GM23248 (cell line): ENCODE measurements at regions not wholly inside any gene's neighbourhood (a gene's known extent, or its start where the extent isn't known, plus 50 kb on each side); places are given as distances from the start of the nearest gene placed in this dataset.

Source experiments
- DNase-seq: peaks from one replicate; pipeline ENCODE4 v3.0.0-alpha.2; 2015
- H2AFZ ChIP-seq: fragments of 200-600 bp; sonication (generic); 2 replicates; pipeline ENCODE4 v1.6.1; 2016; ENCODE audit warnings: antibody characterized with exemption
- H3F3A ChIP-seq: fragments of 200-600 bp; sonication (generic); 2 replicates; pipeline ENCODE4 v1.6.1; 2016; ENCODE audit warnings: mild to moderate bottlenecking, antibody characterized with exemption, mixed run types; ENCODE audit not compliant: insufficient read depth
- H3K27ac ChIP-seq: fragments of 200-600 bp; sonication (generic); 2 replicates; pipeline ENCODE4 v1.5.1; 2016; ENCODE audit warnings: mild to moderate bottlenecking
- H3K27me3 ChIP-seq: fragments of 200-600 bp; sonication (generic); replicated peaks from 2 replicates; pipeline ENCODE4 v1.6.1; 2016; ENCODE audit warnings: mild to moderate bottlenecking; ENCODE audit not compliant: insufficient read depth
- H3K36me3 ChIP-seq: fragments of 200-600 bp; sonication (generic); 2 replicates; pipeline ENCODE4 v1.6.1; 2016; ENCODE audit warnings: low read depth, mild to moderate bottlenecking
- H3K4me1 ChIP-seq: fragments of 200-600 bp; sonication (generic); 2 replicates; pipeline ENCODE4 v1.6.1; 2016; ENCODE audit warnings: mild to moderate bottlenecking; ENCODE audit not compliant: insufficient read depth
- H3K4me2 ChIP-seq: fragments of 200-600 bp; sonication (generic); one replicate; pipeline ENCODE4 v1.6.1; 2016; ENCODE audit warnings: mild to moderate bottlenecking; ENCODE audit not compliant: unreplicated experiment
- H3K4me3 ChIP-seq: fragments of 200-600 bp; sonication (generic); 2 replicates; pipeline ENCODE4 v1.5.1; 2016; ENCODE audit warnings: mild to moderate bottlenecking
- H3K79me2 ChIP-seq: fragments of 200-600 bp; sonication (generic); 2 replicates; pipeline ENCODE4 v1.6.1; 2016; ENCODE audit warnings: mild to moderate bottlenecking; ENCODE audit not compliant: insufficient read depth
- H3K9ac ChIP-seq: fragments of 200-600 bp; sonication (generic); 2 replicates; pipeline ENCODE4 v1.6.1; 2016; ENCODE audit warnings: mild to moderate bottlenecking
- H3K9me2 ChIP-seq: fragments of 200-600 bp; sonication (generic); 2 replicates; pipeline ENCODE4 v1.6.1; 2016; ENCODE audit warnings: mixed run types, mild to moderate bottlenecking, moderate library complexity; ENCODE audit not compliant: insufficient read depth
- H3K9me3 ChIP-seq: fragments of 200-600 bp; sonication (generic); one replicate; pipeline ENCODE4 v1.6.1; 2017; ENCODE audit warnings: low read depth
- H4K20me1 ChIP-seq: fragments of 200-600 bp; sonication (generic); 2 replicates; pipeline ENCODE4 v1.6.0; 2016; ENCODE audit not compliant: insufficient read depth
- EZH2 ChIP-seq: fragments of 200-600 bp; sonication (generic); IDR thresholded peaks from 2 replicates; pipeline ENCODE4 v1.6.1; 2018; ENCODE audit warnings: antibody characterized with exemption, mild to moderate bottlenecking; ENCODE audit not compliant: insufficient read depth, poor library complexity, severe bottlenecking
- EZH2phosphoT487 ChIP-seq: fragments of 200-600 bp; sonication (generic); IDR thresholded peaks from 2 replicates; pipeline ENCODE4 v1.6.1; 2018; ENCODE audit warnings: antibody characterized with exemption, moderate library complexity, mild to moderate bottlenecking, low read depth; ENCODE audit not compliant: insufficient read depth
- WGBS, 2 experiments: methylation state at CpG; one replicate each; pipeline ENCODE4 v1.1.6; 2015 to 2017; ENCODE audit warnings: low lambda C conversion rate in 2 of 2, low coverage in 1 of 2; ENCODE audit errors: missing lambda C conversion rate in 2 of 2; 5-methylcytosine and 5-hydroxymethylcytosine counted together
- in situ Hi-C: fragments of 300-500 bp; cut with MboI; formaldehyde crosslinking; loops from 2 replicates; pipeline ENCODE4 v1.15.0; 2020

- TF ChIP-seq EZH2, result no peak
- TF ChIP-seq EZH2phosphoT487, result no peak
- Histone ChIP-seq H3K4me2 (no peak overlapping the region), H4K20me1 (no peaks in the 10 kb centered on the region), H3K36me3 (no peaks in the 10 kb centered on the region), H3K4me3 (no peak overlapping the region), H3K27me3 (0 out of 2 replicates have a peak, but pooled peaks cover 8% of the 10 kb centered on the region), H3K27ac (no peak overlapping the region), H3K79me2 (no peaks in the 10 kb centered on the region), H2AFZ (no peak overlapping the region), H3K9me3 (no peaks in the 10 kb centered on the region), H3K9ac (no peak overlapping the region), H3F3A (no peaks in the 10 kb centered on the region), H3K9me2 (no peaks in the 10 kb centered on the region), H3K4me1 (no peaks in the 10 kb centered on the region)
- DNase-seq, result no peak
- in situ Hi-C loops, result no loop called here
- WGBS, 2 experiments, result 48 to 58% methylated on average over 2 to 3 of the region's 3 CpGs
Measured at GRCh38 chr1:29916656-29917369, 680.5 kb downstream of the PTPRU start.

GRCh38 chr1:29914936-29915335, 678.6 kb downstream of the PTPRU start:
- Histone ChIP-seq H3K79me2 (no peaks in the 10 kb centered on the region), H3K4me3 (no peak overlapping the region), H4K20me1 (no peaks in the 10 kb centered on the region), H3F3A (no peaks in the 10 kb centered on the region), H3K9me2 (no peaks in the 10 kb centered on the region), H3K9ac (no peak overlapping the region), H3K27ac (no peak overlapping the region), H3K9me3 (no peaks in the 10 kb centered on the region), H3K36me3 (no peaks in the 10 kb centered on the region), H3K4me1 (no peaks in the 10 kb centered on the region), H3K27me3 (0 out of 2 replicates have a peak, but pooled peaks cover 8% of the 10 kb centered on the region), H3K4me2 (no peak overlapping the region), H2AFZ (no peak overlapping the region)
- in situ Hi-C loops, result no loop called here
- TF ChIP-seq EZH2, result no peak
- TF ChIP-seq EZH2phosphoT487, result no peak
- 0% methylated on average over 1 of the region's 1 CpG for whole genome bisulfite sequencing, 2 experiments
- DNase-seq, result no peak

GRCh38 chr1:29912425-29912824, 676.1 kb downstream of the PTPRU start:
- Histone ChIP-seq H3K9me3 (no peaks in the 10 kb centered on the region), H3K4me3 (no peak overlapping the region), H3K36me3 (no peaks in the 10 kb centered on the region), H3F3A (no peaks in the 10 kb centered on the region), H3K4me2 (no peak overlapping the region), H3K79me2 (no peaks in the 10 kb centered on the region), H3K27ac (no peak overlapping the region), H3K4me1 (no peaks in the 10 kb centered on the region), H2AFZ (no peak overlapping the region), H3K9me2 (no peaks in the 10 kb centered on the region), H3K9ac (no peak overlapping the region), H4K20me1 (no peaks in the 10 kb centered on the region), H3K27me3 (peaks cover 8% of the 10 kb centered on the region; the same call in 1 of the 2 replicates)
- peak; percentile 32 for DNase-seq
- WGBS, 2 experiments, result 0% methylated on average over 1 of the region's 1 CpG
- in situ Hi-C loops, result no loop called here
- no peak for TF ChIP-seq EZH2phosphoT487
- no peak for TF ChIP-seq EZH2

GRCh38 chr1:29909962-29910361, 673.6 kb downstream of the PTPRU start:
- in situ Hi-C loops, result no loop called here
- 20 to 26% methylated on average over 6 to 7 of the region's 7 CpGs for WGBS, 2 experiments
- TF ChIP-seq EZH2 (no peak), EZH2phosphoT487 (no peak)

GRCh38 chr1:29907596-29907995, 671.3 kb downstream of the PTPRU start:
- H4K20me1 ChIP-seq, result no peaks in the 10 kb centered on the region
- in situ Hi-C loops, result no loop called here
- no peaks in the 10 kb centered on the region for H3K9me2 ChIP-seq
- H3K9ac ChIP-seq, result no peak overlapping the region
- no peak overlapping the region for H2AFZ ChIP-seq
- no peaks in the 10 kb centered on the region for H3F3A ChIP-seq
- no peak overlapping the region for H3K27ac ChIP-seq
- no peaks in the 10 kb centered on the region; the same call in none of the 2 replicates for H3K27me3 ChIP-seq
- no peaks in the 10 kb centered on the region for H3K4me1 ChIP-seq
- H3K79me2 ChIP-seq, result no peaks in the 10 kb centered on the region
- DNase-seq, result no peak
- H3K4me3 ChIP-seq, result no peak overlapping the region
- H3K4me2 ChIP-seq, result no peak overlapping the region
- H3K36me3 ChIP-seq, result no peaks in the 10 kb centered on the region
- no peak for TF ChIP-seq EZH2
- TF ChIP-seq EZH2phosphoT487, result no peak
- WGBS, 2 experiments, result 45 to 52% methylated on average over 7 of the region's 7 CpGs
- no peaks in the 10 kb centered on the region for H3K9me3 ChIP-seq

More at GRCh38 chr1:29909962-29910361, 673.6 kb downstream of the PTPRU start:
- no peak overlapping the region for H3K9ac ChIP-seq
- H2AFZ ChIP-seq, result no peak overlapping the region
- H3K9me3 ChIP-seq, result no peaks in the 10 kb centered on the region
- no peaks in the 10 kb centered on the region; the same call in none of the 2 replicates for H3K27me3 ChIP-seq
- no peaks in the 10 kb centered on the region for H3K9me2 ChIP-seq
- H3K4me1 ChIP-seq, result no peaks in the 10 kb centered on the region
- no peaks in the 10 kb centered on the region for H3F3A ChIP-seq
- no peaks in the 10 kb centered on the region for H4K20me1 ChIP-seq
- DNase-seq, result no peak
- H3K79me2 ChIP-seq, result no peaks in the 10 kb centered on the region
- no peak overlapping the region for H3K4me2 ChIP-seq
- no peak overlapping the region for H3K4me3 ChIP-seq
- H3K36me3 ChIP-seq, result no peaks in the 10 kb centered on the region
- H3K27ac ChIP-seq, result no peak overlapping the region
